Adipocyte (in vitro differentiated cells): ENCODE measurements at regions not wholly inside any gene's neighbourhood (a gene's known extent, or its start where the extent isn't known, plus 50 kb on each side); places are given as distances from the start of the nearest gene placed in this dataset.
"Not testable (repeated sequence)": the region's sequence is repeated elsewhere in the genome, so short reads cannot be mapped to it uniquely, and the experiment has no call there.

Experiments used
- DNase-seq: peaks from one replicate; pipeline ENCODE4 v3.0.0-alpha.2; 2015; ENCODE audit warnings: low read depth
- H3K27me3 ChIP-seq: replicated peaks from 2 replicates; pipeline ENCODE4 v1.7.0; 2013; ENCODE audit warnings: mild to moderate bottlenecking, low read length, moderate library complexity; ENCODE audit not compliant: control insufficient read depth, insufficient read depth
- H3K36me3 ChIP-seq: 2 replicates; pipeline ENCODE4 v1.7.0; 2013; ENCODE audit warnings: low read length, mild to moderate bottlenecking, moderate library complexity; ENCODE audit not compliant: control insufficient read depth, insufficient read depth, severe bottlenecking
- H3K4me1 ChIP-seq: 2 replicates; pipeline ENCODE4 v1.7.0; 2013; ENCODE audit warnings: mild to moderate bottlenecking, low read length, moderate library complexity; ENCODE audit not compliant: control insufficient read depth, insufficient read depth
- H3K4me3 ChIP-seq: 2 replicates; pipeline ENCODE4 v1.7.0; 2013; ENCODE audit warnings: mild to moderate bottlenecking, low read length, moderate library complexity
- H3K9ac ChIP-seq: 2 replicates; pipeline ENCODE4 v1.7.0; 2013; ENCODE audit warnings: mild to moderate bottlenecking, low read length, moderate library complexity
- H3K9me3 ChIP-seq: 2 replicates; pipeline ENCODE4 v1.7.0; 2013; ENCODE audit warnings: mild to moderate bottlenecking, low read length, moderate library complexity; ENCODE audit not compliant: control insufficient read depth

DNA sequence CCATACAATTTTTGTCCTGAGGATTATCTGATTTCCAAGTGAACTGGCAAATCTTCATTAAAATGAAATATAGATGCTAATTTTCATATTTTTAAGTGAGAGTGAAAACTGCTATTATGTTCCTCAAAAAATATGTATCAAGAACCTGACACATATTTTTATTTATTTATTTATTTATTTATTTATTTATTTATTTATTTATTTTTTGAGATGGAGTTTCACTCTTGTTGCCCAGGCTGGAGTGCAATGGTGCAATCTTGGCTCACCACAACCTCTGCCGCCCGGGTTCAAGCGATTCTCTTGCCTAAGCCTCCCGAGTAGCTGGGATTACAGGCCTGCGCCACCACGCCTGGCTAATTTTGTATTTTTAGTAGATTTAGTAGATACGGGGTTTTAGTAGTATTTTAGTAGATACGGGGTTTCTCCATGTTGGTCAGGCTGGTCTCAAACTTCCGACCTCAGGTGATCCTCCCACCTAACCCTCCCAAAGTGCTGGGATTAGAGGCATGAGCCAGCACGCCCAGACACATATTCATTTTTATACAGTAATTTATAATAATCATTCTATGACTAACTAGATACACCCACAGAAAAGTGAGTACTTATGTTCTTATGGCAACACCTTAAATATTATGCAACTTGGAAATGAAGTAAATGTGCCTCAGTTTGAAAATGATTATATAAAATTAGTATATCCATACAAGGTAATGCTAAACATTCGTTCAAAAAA is 248.3 kb downstream of the CDH7 start:
- H3K27me3 ChIP-seq, H3K36me3 ChIP-seq, H3K4me1 ChIP-seq, H3K9ac ChIP-seq, H3K9me3 ChIP-seq, DNase-seq, H3K4me3 ChIP-seq: not testable (repeated sequence)

- no peak for DNase-seq
- no peaks in the 10 kb centered on the region for H3K27me3 ChIP-seq
- H3K9me3 ChIP-seq = no peaks in the 10 kb centered on the region
- H3K36me3 ChIP-seq = no peaks in the 10 kb centered on the region
- no peak overlapping the region for H3K9ac ChIP-seq
- H3K4me1 ChIP-seq = no peaks in the 10 kb centered on the region
- no peak overlapping the region for H3K4me3 ChIP-seq
Measured at GRCh38 chr18:65995206-65995605, 244.4 kb downstream of the CDH7 start.

GRCh38 chr18:65994302-65994701 is 243.5 kb downstream of the CDH7 start:
- H3K9me3 ChIP-seq = no peaks in the 10 kb centered on the region
- H3K36me3 ChIP-seq = no peaks in the 10 kb centered on the region
- DNase-seq = no peak
- H3K27me3 ChIP-seq = no peaks in the 10 kb centered on the region
- no peak overlapping the region for H3K4me3 ChIP-seq
- H3K4me1 ChIP-seq = no peaks in the 10 kb centered on the region
- no peak overlapping the region for H3K9ac ChIP-seq

GRCh38 chr18:65990944-65991708 is 240.3 kb downstream of the CDH7 start:
- Histone ChIP-seq H3K4me3 (no peak overlapping the region), H3K9me3 (no peaks in the 10 kb centered on the region), H3K36me3 (no peaks in the 10 kb centered on the region), H3K27me3 (no peaks in the 10 kb centered on the region), H3K4me1 (no peaks in the 10 kb centered on the region), H3K9ac (no peak overlapping the region)
- no peak for DNase-seq

- Histone ChIP-seq H3K9me3 (no peaks in the 10 kb centered on the region), H3K9ac (no peak overlapping the region), H3K36me3 (no peaks in the 10 kb centered on the region), H3K27me3 (no peaks in the 10 kb centered on the region), H3K4me1 (no peaks in the 10 kb centered on the region), H3K4me3 (no peak overlapping the region)
- DNase-seq = no peak
Measured at GRCh38 chr18:65990174-65990690, 239.4 kb downstream of the CDH7 start.

- H3K27me3 ChIP-seq = no peaks in the 10 kb centered on the region
- H3K36me3 ChIP-seq = no peaks in the 10 kb centered on the region
- H3K4me3 ChIP-seq = no peak overlapping the region
- no peaks in the 10 kb centered on the region for H3K9me3 ChIP-seq
- no peak for DNase-seq
- H3K4me1 ChIP-seq = no peaks in the 10 kb centered on the region
- no peak overlapping the region for H3K9ac ChIP-seq
Measured at GRCh38 chr18:65988972-65989371, 238.2 kb downstream of the CDH7 start.

GRCh38 chr18:65988386-65988785 is 237.6 kb downstream of the CDH7 start:
- Histone ChIP-seq H3K36me3 (no peaks in the 10 kb centered on the region), H3K9me3 (no peaks in the 10 kb centered on the region), H3K27me3 (no peaks in the 10 kb centered on the region), H3K4me1 (no peaks in the 10 kb centered on the region), H3K9ac (no peak overlapping the region), H3K4me3 (no peak overlapping the region)
- DNase-seq = no peak

GRCh38 chr18:65983750-65984149 is 232.9 kb downstream of the CDH7 start:
- no peaks in the 10 kb centered on the region for H3K27me3 ChIP-seq

DNA sequence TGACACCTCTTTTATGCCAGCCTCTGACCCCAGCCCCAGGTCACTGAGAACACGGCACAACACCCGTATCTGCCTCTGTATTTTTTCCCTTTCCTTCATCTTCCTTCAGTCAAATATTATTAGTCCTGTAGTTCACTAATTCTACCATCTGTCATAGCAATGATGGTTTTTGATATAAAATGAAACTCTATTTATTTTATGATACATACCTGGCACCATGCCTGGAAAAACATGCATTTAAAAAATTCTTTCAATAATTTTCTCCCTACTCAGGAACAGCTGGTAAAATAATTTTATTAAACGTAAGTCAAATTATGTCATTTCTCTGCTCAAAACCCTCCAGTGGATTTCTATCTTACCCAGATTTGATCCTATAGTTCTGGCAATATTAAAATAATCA is 224.7 kb downstream of the CDH7 start:
- H3K27me3 ChIP-seq = no peaks in the 10 kb centered on the region
- no peaks in the 10 kb centered on the region for H3K4me1 ChIP-seq
- no peaks in the 10 kb centered on the region for H3K9me3 ChIP-seq
- no peak overlapping the region for H3K9ac ChIP-seq
- no peaks in the 10 kb centered on the region for H3K36me3 ChIP-seq
- H3K4me3 ChIP-seq = no peak overlapping the region
- DNase-seq = no peak

More at GRCh38 chr18:65983750-65984149, 232.9 kb downstream of the CDH7 start:
- no peak for DNase-seq
- no peaks in the 10 kb centered on the region for H3K36me3 ChIP-seq
- no peak overlapping the region for H3K4me3 ChIP-seq
- peaks cover 3% of the 10 kb centered on the region for H3K9me3 ChIP-seq
- no peak overlapping the region for H3K9ac ChIP-seq
- H3K4me1 ChIP-seq = no peaks in the 10 kb centered on the region

DNA sequence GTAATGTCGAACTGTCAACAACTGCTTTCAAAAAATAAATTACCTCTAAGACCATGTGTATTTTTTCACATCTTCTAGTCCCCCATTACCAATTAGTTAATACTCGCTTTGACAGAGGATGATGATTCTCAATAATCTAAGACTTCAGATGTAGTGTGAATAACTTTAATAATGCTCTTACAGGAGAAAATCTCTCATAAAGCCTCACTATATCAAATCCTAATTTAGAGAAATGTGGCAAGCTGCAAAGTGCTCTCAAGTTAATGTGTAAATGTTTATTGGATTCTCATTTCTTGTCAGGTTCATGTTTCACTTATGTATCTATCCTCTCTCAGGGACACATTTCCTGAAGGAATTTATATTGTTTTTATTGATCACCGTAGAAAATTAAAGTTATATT is 223.9 kb downstream of the CDH7 start:
- DNase-seq = no peak
- Histone ChIP-seq H3K27me3 (no peaks in the 10 kb centered on the region), H3K4me1 (no peaks in the 10 kb centered on the region), H3K36me3 (no peaks in the 10 kb centered on the region), H3K9me3 (no peaks in the 10 kb centered on the region), H3K9ac (no peak overlapping the region), H3K4me3 (no peak overlapping the region)

GRCh38 chr18:65968239-65969004 is 217.6 kb downstream of the CDH7 start:
- no peak overlapping the region for H3K4me3 ChIP-seq
- no peaks in the 10 kb centered on the region for H3K36me3 ChIP-seq
- H3K9ac ChIP-seq = no peak overlapping the region
- no peaks in the 10 kb centered on the region for H3K9me3 ChIP-seq
- no peak for DNase-seq
- no peaks in the 10 kb centered on the region for H3K27me3 ChIP-seq
- no peaks in the 10 kb centered on the region for H3K4me1 ChIP-seq
